HL-60 (cell line): ENCODE measurements at regions not wholly inside any gene's neighbourhood (a gene's known extent, or its start where the extent isn't known, plus 50 kb on each side); places are given as distances from the start of the nearest gene placed in this dataset.

Experiments used
- CTCF ChIP-seq: IDR thresholded peaks from one replicate; pipeline ENCODE4 v1.5.1; 2011; ENCODE audit warnings: low read length, control low read depth, inconsistent platforms; ENCODE audit not compliant: insufficient read depth
- GABPA ChIP-seq: IDR thresholded peaks from 2 replicates; pipeline ENCODE4 v1.6.1; 2012; ENCODE audit warnings: low read depth
- POLR2AphosphoS5 ChIP-seq: IDR thresholded peaks from 2 replicates; pipeline ENCODE4 v1.6.1; 2012; ENCODE audit warnings: low read depth
- SPI1 ChIP-seq: IDR thresholded peaks from 2 replicates; pipeline ENCODE4 v1.6.1; 2012; ENCODE audit warnings: low read depth, mild to moderate bottlenecking, borderline replicate concordance
- TF ChIP-seq, protein P1 (sequence below): IDR thresholded peaks from 2 replicates; pipeline ENCODE4 v1.6.1; 2012; ENCODE audit warnings: low read depth; ENCODE audit not compliant: insufficient replicate concordance

DNA sequence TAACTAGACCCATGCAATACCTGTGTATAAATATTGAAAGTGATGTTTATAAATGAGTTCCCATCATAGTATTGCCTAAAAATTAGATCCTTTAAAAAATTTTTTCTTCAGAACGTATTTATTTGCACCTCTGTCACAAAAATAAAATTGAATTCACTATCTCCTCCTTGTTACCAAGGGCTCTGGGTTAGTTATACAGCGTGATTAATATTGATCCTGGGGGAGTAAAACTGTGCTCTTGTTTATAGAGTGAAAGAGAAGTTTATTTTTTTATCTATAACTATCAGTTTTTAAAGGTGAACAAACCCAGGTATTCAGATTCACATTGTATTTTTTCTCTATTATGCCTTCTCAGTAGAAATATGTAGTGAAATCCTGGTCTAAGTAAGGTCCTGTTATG lies 458.5 kb downstream of the CPS1 start:
- TF ChIP-seq CTCF (no peak), POLR2AphosphoS5 (no peak), GABPA (no peak), SPI1 (no peak)
- TF ChIP-seq, protein P1, sequence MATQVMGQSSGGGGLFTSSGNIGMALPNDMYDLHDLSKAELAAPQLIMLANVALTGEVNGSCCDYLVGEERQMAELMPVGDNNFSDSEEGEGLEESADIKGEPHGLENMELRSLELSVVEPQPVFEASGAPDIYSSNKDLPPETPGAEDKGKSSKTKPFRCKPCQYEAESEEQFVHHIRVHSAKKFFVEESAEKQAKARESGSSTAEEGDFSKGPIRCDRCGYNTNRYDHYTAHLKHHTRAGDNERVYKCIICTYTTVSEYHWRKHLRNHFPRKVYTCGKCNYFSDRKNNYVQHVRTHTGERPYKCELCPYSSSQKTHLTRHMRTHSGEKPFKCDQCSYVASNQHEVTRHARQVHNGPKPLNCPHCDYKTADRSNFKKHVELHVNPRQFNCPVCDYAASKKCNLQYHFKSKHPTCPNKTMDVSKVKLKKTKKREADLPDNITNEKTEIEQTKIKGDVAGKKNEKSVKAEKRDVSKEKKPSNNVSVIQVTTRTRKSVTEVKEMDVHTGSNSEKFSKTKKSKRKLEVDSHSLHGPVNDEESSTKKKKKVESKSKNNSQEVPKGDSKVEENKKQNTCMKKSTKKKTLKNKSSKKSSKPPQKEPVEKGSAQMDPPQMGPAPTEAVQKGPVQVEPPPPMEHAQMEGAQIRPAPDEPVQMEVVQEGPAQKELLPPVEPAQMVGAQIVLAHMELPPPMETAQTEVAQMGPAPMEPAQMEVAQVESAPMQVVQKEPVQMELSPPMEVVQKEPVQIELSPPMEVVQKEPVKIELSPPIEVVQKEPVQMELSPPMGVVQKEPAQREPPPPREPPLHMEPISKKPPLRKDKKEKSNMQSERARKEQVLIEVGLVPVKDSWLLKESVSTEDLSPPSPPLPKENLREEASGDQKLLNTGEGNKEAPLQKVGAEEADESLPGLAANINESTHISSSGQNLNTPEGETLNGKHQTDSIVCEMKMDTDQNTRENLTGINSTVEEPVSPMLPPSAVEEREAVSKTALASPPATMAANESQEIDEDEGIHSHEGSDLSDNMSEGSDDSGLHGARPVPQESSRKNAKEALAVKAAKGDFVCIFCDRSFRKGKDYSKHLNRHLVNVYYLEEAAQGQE = no peak
